Cardiac muscle cell (in vitro differentiated cells and primary cell): ENCODE measurements at regions not wholly inside any gene's neighbourhood (a gene's known extent, or its start where the extent isn't known, plus 50 kb on each side); places are given as distances from the start of the nearest gene placed in this dataset.
A peak's percentile ranks its signal among the peaks of the same experiment; 100 is the strongest.

Experiments
- DNase-seq, 2 donors: peaks; one replicate each; pipeline versions ENCODE4 v3.0.0 to v3.0.0-alpha.2; 2010 to 2017; ENCODE audit warnings: low read depth in 1 of 2, low spot score in 1 of 2
- H3K27ac ChIP-seq: fragments of 200-600 bp; sonication (generic); 2 replicates; pipeline ENCODE4 v1.5.1; 2016
- H3K27me3 ChIP-seq: fragments of 200-600 bp; sonication (generic); 2 replicates; pipeline ENCODE4 v1.6.0; 2016; ENCODE audit warnings: control low read depth
- H3K36me3 ChIP-seq: fragments of 200-600 bp; sonication (generic); 2 replicates; pipeline ENCODE4 v1.5.1; 2016; ENCODE audit warnings: control low read depth
- H3K4me1 ChIP-seq: fragments of 200-600 bp; sonication (generic); 2 replicates; pipeline ENCODE4 v1.8.1; 2017; ENCODE audit warnings: low read depth, mild to moderate bottlenecking, mixed run types
- H3K4me3 ChIP-seq: fragments of 200-600 bp; sonication (generic); 2 replicates; pipeline ENCODE4 v1.5.1; 2016; ENCODE audit warnings: mild to moderate bottlenecking
- H3K9me3 ChIP-seq: fragments of 200-600 bp; sonication (generic); 2 replicates; pipeline ENCODE4 v1.5.1; 2017; ENCODE audit warnings: low read depth, mild to moderate bottlenecking, control low read depth
- CTCF ChIP-seq: IDR thresholded peaks from 2 replicates; pipeline ENCODE4 v1.5.1; 2012; ENCODE audit warnings: low read depth, mild to moderate bottlenecking, low read length

DNA sequence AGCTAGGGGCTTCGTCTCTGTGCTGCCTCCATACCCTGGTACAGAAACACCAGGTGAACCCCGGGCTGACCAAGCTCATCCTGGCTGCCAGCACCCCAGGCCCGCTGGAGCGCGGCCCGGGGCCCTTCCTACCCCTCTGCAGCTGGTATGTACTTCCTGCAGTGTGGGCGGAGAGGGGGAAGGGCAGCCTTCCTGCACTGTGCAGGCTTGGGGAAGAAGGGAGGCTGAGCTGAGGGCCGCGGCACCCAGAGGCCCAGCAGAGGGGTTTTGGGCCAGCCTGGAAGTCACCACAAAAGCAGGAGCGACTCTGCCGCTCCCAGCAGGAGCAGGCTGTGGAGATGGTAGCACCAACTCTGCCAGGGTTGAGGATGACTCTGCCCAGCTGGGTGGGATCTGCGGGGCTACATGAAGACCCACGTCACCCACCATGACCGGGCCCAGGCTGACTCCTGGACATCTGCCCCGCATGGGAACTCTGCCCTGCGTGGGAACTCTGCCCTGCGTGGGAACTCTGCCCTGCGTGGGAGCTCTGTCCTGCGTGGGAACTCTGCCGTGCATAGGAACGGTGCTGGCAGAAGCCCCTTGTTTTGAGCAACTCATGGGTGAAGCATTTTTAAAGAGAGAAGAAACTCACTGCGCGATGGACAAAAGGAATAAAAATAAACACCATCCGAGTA lies 273.3 kb downstream of the NDUFA10 start:
- Histone ChIP-seq H3K4me3 (no peak overlapping the region), H3K27me3 (no peaks in the 10 kb centered on the region), H3K27ac (no peak overlapping the region), H3K36me3 (no peaks in the 10 kb centered on the region), H3K9me3 (peaks cover 3% of the 10 kb centered on the region), H3K4me1 (no peaks in the 10 kb centered on the region)
- TF ChIP-seq CTCF = no peak
- DNase-seq = peak in 1 of 2 donors; percentile 55

- Histone ChIP-seq H3K4me1 (no peaks in the 10 kb centered on the region), H3K27me3 (no peaks in the 10 kb centered on the region)
Observed at GRCh38 chr2:239750929-239751678, 274.0 kb downstream of the NDUFA10 start.

GRCh38 chr2:239750045-239750835 lies 274.9 kb downstream of the NDUFA10 start:
- H3K36me3 ChIP-seq = no peaks in the 10 kb centered on the region
- H3K27me3 ChIP-seq = no peaks in the 10 kb centered on the region
- no peak overlapping the region for H3K27ac ChIP-seq
- TF ChIP-seq CTCF = no peak
- H3K4me1 ChIP-seq = no peaks in the 10 kb centered on the region
- DNase-seq = no peak
- peaks cover 3% of the 10 kb centered on the region for H3K9me3 ChIP-seq
- H3K4me3 ChIP-seq = no peak overlapping the region

More at GRCh38 chr2:239750929-239751678, 274.0 kb downstream of the NDUFA10 start:
- Histone ChIP-seq H3K27ac (no peak overlapping the region), H3K4me3 (no peak overlapping the region), H3K36me3 (no peaks in the 10 kb centered on the region), H3K9me3 (peaks cover 3% of the 10 kb centered on the region)
- DNase-seq = no peak
- no peak for TF ChIP-seq CTCF

- no peak for TF ChIP-seq CTCF
- no peaks in the 10 kb centered on the region for H3K4me1 ChIP-seq
- no peak overlapping the region for H3K4me3 ChIP-seq
- DNase-seq = no peak
- H3K36me3 ChIP-seq = no peaks in the 10 kb centered on the region
- peaks cover under 1% of the 10 kb centered on the region for H3K9me3 ChIP-seq
- H3K27me3 ChIP-seq = no peaks in the 10 kb centered on the region
- no peak overlapping the region for H3K27ac ChIP-seq
Observed at GRCh38 chr2:239749272-239749873, 275.8 kb downstream of the NDUFA10 start.

- no peaks in the 10 kb centered on the region for H3K9me3 ChIP-seq
- no peak overlapping the region for H3K4me3 ChIP-seq
- H3K36me3 ChIP-seq = no peaks in the 10 kb centered on the region
- no peak for TF ChIP-seq CTCF
- no peaks in the 10 kb centered on the region for H3K27me3 ChIP-seq
- DNase-seq = no peak
- H3K27ac ChIP-seq = no peak overlapping the region
- H3K4me1 ChIP-seq = no peaks in the 10 kb centered on the region
Observed at GRCh38 chr2:239748811-239749210, 276.3 kb downstream of the NDUFA10 start.
